ENCODE measurements at regions not wholly inside any gene's neighbourhood (a gene's known extent, or its start where the extent isn't known, plus 50 kb on each side); places are given as distances from the start of the nearest gene placed in this dataset.

GRCh38 chr1:3954170-3955169 is 54.4 kb upstream of the C1orf174 start:
- peak; percentile 66 for DNase-seq

GRCh38 chr1:3955196-3955772 is 55.2 kb upstream of the C1orf174 start:
- DNase-seq: peak; percentile 78

- peak; percentile 95 for DNase-seq
These were observed 56.6 kb upstream of the C1orf174 start for GRCh38 chr1:3956527-3957170.

DNA sequence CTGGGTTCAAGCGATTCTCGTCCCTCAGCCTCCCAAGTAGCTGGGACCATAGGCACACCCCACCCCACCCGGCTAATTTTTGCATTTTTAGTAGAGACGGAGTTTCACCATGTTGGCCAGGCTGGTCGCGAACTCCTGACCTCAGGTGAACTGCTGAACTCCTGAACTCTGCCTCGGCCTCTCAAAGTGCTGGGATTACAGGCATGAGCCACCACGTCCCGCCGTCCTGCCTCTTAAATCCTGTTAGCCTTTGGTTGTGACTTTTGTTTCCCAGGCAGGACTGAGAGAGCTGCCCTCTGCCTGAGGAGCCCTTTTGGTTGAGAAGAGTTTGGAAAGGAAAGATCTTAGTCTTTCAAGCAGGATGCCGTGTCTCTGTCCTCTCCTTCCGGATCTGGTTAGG is 59.3 kb upstream of the C1orf174 start:
- DNase-seq: no peak

DNA sequence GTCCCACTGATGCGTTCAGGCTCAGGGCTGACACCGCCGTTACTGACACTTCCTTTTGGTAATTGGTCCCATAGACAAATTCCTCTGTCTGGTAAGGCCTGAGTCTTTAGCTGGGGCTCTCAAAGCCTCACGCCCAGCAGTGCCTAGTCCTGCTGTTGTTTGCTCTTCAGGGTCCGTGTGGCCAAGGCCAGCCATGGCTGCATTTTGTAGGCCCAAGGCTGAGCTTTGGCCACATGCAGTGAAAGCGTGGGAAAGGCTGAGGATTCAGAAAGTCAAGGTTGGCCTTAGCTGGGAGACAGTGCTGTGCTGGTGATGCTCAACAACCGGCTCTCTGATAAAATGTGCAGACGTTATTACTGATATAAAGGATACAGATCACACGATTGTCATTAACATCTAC is 63.5 kb upstream of the C1orf174 start:
- no peak for DNase-seq

- no peak for DNase-seq
These were observed 65.6 kb upstream of the C1orf174 start for GRCh38 chr1:3965693-3966092.

DNA sequence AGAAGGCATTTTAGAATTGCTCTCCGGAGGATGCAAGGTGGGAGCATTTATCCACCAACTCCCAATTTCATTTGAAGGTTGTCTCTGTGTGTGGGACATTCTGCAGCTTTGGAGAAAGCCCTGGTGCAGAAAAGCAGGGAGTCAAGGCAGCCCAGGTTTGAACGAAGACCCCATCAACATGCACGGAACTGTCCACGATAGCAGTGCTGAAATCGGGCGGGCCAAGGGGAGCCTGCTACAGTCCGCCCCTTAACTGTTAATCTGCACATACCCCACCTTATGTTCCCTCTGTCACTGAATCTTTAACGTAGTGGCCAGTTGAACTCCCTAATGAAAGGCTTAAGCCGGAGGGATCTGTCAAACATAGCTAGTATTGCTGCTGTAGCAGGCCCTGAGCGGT is 68.8 kb upstream of the C1orf174 start:
- DNase-seq: no peak

DNA sequence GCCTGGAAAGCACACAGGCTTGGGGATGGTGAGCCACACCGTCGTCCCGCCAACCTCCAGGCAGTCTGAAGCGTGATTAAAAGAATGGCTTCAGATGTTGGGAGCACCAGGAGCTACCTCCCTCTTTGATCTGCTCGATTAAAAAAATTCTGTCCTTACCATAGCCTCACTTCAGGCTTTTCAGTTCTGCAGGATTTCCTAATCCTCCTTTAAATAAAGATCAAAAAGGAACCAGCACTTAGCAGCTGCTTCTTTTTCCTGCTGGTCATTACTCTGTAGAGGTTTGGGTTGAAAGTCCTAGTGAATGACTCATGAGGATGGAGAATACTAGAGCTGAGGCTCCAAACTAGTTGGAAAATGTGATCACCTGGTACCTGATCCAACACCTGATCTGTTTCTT is 71.9 kb upstream of the C1orf174 start:
- DNase-seq: peak; percentile 94

DNA sequence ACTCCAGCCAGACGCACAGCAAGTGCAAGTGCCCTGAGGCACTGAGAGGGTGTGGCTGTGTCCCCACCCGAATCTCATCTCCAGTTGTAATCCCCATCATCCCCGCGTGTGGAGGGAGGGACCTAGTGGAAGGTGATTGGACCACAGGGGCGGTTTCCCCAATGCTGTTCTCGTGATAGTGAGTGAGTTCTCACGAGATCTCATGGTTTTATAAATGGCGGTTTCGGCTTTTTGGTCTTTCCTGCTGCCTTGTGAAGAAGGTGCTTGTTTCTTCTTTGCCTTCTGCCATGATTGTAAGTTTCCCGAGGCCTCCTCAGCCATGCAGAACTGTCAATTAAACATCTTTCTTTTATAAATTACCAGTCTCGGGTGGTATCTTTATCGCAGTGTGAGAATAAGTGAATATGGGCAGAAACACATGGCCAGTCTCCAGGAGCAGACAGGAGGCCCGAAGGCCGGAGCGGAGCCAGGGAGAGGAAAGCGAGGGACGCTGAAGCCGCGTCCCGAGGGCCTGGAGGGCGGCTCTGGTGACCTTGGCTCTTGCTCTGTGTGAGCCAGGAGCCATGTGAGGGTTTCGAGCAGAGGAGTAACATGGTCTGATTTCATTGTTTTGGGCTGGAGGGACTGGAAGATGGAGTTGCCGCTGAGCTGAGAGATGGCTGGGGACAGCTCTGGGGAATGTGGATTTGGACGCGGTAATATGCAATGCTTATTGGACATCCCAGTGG is 76.0 kb upstream of the C1orf174 start:
- DNase-seq: no peak

DNA sequence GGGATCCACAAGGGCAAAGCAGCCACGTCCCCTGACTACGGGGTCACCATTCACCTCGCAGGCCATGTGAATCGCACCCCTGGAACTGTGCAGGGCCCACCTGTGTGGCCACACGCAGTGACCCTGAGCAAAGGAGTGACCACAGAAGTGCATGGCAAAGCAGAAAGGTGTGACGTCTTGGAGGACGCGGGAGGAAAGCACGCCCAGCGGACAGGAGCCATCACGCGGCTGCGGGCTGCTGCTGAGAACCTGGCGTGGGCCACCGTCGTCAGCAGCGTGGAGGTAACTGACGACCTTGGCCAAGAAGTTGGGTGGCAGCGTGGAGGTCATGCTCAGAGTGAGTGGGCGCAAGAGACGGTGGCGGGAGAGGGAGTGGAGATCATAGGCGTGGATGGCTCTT is 76.7 kb upstream of the C1orf174 start:
- no peak for DNase-seq

DNA sequence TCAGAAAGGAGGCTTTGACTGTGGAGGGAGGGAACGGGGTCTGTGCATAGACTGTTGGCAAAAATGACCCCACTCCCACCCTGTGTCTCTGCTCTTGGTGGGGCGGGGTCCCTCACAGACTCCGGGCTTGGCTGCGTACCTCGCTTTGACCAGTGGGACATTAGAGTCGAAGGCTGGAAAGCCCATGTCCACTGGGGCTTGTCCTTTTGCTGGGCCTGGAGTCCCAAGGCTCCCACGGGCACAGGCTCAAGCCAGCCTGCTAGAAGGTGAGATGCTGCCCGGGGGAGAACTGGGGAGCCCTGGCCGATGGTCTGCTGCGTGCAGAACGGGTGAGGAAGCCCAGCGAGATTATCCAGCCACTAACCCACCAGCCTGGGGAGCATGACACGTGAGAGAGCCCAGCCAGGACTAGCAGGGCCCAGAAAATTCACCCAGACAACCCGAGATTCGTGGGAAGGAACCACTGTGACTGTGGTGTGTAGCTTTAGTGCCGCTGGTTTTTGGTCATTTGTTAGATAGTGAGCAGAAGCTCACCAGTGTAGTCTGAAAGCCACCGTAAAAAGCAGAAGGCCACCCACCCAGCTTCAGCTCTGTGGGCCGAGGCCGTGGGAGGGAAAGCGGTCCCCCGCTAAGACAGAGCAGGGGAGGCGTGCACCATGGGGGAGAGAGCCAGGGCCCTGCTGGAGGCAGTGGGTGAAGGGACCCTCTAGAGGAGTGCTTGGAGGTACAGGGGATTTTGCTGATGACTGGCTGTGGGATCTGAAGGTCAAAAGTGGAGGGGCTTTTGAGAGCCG is 78.3 kb upstream of the C1orf174 start:
- no peak for DNase-seq

DNA sequence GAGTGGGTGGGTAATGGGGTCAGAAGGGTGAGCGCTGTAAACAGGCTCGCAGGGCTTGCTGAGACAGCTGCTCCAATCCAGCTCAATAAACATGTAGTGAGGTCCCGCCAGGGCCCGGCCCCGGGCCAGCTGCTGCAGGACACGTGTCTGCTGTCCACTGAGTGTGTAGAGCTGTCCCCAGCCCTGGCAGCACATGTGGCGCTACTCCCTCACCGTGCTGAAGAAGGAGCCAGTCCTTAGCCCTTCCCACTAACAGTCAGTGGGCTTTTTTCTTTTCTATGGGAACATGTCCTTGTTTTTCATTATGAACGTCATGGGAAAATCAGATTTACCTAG is 78.9 kb upstream of the C1orf174 start:
- no peak for DNase-seq

DNA sequence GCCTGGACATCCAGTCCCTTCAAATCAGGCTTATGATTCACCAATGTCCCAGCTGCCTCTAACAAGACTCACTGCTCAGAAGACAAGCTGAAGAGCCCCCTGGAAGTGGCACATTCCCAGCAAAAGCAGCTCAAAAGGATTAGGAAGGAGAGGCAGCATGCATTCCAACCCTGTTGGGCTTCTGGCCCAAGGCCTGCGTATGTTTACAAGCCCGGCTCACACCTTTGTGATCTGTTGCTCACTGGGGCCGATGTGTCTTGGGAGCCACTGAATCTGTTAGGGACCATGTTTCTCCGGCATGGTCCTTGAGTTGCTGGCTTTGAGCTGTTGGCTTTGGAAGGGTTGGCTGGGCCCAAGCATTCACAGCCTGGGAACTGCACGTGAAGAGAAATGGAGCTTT is 81.2 kb upstream of the C1orf174 start:
- DNase-seq: no peak

DNA sequence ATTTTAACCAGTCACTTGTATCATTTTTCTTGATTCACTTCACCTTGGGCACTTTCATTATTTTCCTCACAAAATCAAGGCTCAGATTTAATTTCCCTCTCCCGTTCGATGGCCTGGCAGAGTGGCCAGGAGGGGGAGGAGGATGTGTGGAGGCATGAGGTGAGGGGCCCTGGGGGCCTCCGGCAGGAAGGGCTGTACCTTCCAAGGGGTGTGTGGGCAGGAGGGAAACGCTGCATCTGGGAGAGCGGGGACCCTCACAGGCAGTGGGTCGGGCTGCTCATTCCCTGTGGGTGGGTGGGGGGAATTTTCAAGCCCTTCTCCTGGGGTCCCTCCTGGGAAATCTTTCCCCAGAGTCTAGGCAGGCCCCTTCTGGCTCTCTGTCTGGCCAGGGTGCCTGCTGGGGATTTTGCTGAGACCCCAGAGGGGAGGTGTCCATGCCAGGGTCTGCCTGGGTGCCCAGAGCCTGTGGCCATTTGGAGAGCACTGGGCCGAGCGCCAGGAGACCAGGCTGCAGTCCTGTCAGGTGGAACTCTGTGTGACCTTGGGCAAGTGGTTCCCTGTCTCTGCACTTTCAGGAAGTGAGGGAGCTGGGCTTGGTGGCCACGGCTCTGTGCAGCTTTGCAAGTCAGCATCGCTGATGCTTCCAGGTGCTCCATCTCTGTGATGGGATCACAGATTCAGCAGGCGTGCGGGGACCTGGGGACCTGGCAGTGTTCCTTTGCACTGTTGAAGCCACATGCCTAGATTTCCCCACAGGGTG is 81.9 kb upstream of the C1orf174 start:
- peak; percentile 39 for DNase-seq

DNA sequence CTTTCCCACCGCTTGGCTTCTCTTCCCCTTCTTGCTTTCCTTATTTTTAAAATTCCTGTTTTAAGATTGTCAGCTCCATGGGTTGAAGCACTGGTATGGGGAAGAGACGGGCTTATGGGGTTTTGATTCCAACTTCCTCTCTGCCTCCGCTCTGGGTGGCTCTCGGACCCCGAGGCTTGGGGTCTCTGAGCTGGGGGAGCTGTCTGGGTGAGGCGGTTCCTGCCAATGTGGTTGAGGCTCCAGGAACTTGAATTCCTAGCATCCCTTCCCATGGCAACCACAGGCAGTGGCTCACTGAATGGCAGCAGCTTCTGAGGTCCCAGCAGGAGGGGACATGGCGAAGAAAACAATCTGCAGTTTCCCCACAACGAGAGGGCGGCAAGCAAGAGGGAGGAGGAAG is 83.1 kb upstream of the C1orf174 start:
- DNase-seq: no peak

GRCh38 chr1:3984586-3984985 is 84.5 kb upstream of the C1orf174 start:
- DNase-seq: no peak

DNA sequence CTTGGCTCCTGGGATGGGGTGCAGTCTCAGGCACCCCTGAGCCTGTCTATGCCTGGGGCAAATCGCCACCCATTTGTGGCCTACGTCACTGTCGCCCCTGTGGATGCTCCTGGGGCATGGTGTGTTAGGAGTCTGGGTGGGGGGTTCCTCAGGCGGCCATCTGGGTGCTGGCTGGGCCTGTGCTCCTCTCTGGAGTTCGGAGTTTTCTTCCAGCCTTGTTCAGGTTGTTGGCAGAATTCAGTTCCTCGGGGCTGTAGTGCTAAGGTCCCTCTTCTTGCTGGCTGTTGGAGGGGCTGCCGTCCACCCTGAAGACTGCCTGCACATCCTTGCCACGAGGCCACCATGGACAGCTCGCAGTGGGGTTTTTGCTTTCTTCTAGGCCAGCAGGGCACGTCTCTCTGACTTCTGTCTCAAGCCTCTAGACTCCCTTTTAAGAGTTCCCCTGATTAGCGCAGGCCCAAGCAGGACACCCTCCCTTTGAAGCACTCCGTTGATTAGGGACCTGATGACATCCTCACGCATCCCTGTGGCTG is 86.7 kb upstream of the C1orf174 start:
- no peak for DNase-seq

DNA sequence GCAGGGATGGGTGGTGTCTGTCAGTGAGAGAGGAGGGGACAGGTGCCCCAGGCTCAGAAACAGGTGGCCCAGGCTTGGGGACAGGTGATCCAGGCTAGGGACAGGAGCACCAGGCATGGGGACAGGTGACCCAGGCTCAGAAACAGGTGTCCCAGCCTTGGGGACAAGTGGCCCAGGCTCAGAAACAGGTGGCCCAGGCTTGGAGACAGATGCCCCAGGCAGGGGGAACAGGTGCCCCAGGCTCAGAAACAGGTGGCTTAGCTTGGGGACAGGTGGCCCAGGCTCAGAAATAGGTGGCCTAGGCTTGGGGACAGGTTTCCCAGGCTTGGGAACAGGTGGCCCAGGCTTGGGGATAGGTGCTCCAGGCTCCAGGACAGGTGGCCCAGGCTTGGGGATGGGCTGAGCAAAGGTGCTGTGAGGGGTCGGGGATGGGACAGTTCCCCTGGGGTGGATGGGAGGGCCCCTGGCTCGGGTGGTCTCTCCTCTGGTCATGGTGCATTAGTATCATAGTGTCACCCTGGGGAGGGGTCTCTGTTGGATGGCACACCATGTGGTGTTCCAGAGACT is 87.7 kb upstream of the C1orf174 start:
- peak; percentile 71 for DNase-seq

GRCh38 chr1:3988431-3988830 is 88.4 kb upstream of the C1orf174 start:
- no peak for DNase-seq

DNA sequence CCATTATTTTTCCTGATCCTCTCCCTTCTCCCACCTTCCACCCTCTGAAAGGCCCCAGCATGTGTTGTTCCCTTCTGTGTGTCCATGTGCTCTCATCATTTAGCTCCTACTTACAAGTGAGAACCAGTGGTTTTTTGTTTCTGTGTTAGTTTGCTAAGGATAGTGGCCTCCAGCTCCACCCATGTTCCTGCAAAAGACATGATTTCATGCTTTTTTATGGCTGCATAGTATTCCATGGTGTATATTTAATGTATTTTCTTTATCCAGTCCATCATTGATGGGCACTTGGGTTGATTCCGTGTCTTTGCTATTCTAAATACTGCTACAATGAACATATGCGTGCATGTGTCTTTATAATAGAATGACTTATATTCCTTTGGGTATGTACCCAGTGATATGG is 89.4 kb upstream of the C1orf174 start:
- DNase-seq: no peak

DNA sequence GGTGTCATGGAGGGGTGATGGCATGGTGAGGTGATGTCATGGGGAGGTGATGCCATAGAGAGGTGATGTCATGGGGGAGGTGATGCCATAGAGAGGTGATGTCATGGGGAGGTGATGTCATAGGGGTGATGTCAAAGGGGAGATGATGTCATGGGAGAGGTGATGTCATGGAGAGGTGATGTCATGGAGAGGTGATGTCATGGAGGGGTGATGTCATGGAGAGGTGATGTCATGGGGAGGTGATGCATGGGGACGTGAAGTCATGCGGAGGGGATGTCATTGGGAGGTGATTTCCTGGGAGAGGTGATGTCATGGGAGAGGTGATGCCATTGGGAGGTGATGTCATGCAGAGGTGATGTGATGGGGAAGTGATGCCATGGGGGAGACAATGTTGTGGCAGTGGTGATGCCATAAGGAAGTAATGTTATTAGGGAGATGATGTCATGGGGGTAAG is 92.1 kb upstream of the C1orf174 start:
- peak; percentile 79 for DNase-seq

Data from DMS53 (cell line).